ENCODE measurements at regions not wholly inside any gene's neighbourhood (a gene's known extent, or its start where the extent isn't known, plus 50 kb on each side); places are given as distances from the start of the nearest gene placed in this dataset.

GRCh38 chr10:45552476-45552875, 120.1 kb downstream of the ZFAND4 start:
- Histone ChIP-seq H3K4me2 (ENCODE audit: low read length) (no peak overlapping the region), H3K27ac (ENCODE audit: low read length) (no peak overlapping the region), H3K9me2 (ENCODE audit: insufficient read depth, low read length) (no peaks in the 10 kb centered on the region), H3F3A (ENCODE audit: insufficient read depth, low read length, poor library complexity, severe bottlenecking) (no peaks in the 10 kb centered on the region), H3K9ac (ENCODE audit: low read length) (no peak overlapping the region), H3K9me3 (ENCODE audit: low read length) (no peaks in the 10 kb centered on the region), H2AFZ (ENCODE audit: low read depth, low read length) (no peak overlapping the region), H3K36me3 (ENCODE audit: insufficient read depth, low read length) (no peaks in the 10 kb centered on the region), H4K20me1 (ENCODE audit: insufficient read depth) (no peaks in the 10 kb centered on the region), H3K79me2 (replicated peaks; ENCODE audit: insufficient read depth, low read length) (no peaks in the 10 kb centered on the region), H3K27me3 (ENCODE audit: insufficient read depth, low read depth, low read length) (no peaks in the 10 kb centered on the region), H3K4me3 (ENCODE audit: low read length) (no peak overlapping the region)
- TF ChIP-seq EZH2 (IDR thresholded peaks at IDR 0.05; ENCODE audit: borderline replicate concordance, insufficient read depth, low read length, poor library complexity, severe bottlenecking) (no peak), POLR2AphosphoS5 (IDR thresholded peaks at IDR 0.05) (no peak), RAD21 (conservative IDR thresholded peaks at IDR 0.05) (no peak), TAF1 (IDR thresholded peaks at IDR 0.05; ENCODE audit: low read depth) (no peak), CTCF (IDR thresholded peaks at IDR 0.05; ENCODE audit: poor library complexity, severe bottlenecking) (no peak), MXI1 (conservative IDR thresholded peaks at IDR 0.05; ENCODE audit: poor library complexity, severe bottlenecking) (no peak), REST (IDR thresholded peaks at IDR 0.05; ENCODE audit: borderline replicate concordance) (no peak), SMC3 (conservative IDR thresholded peaks at IDR 0.05; ENCODE audit: poor library complexity) (no peak), EP300 (conservative IDR thresholded peaks at IDR 0.05; ENCODE audit: poor library complexity, severe bottlenecking) (no peak)

- Histone ChIP-seq H3F3A (ENCODE audit: insufficient read depth, low read length, poor library complexity, severe bottlenecking) (no peaks in the 10 kb centered on the region), H3K27me3 (ENCODE audit: insufficient read depth, low read depth, low read length) (no peaks in the 10 kb centered on the region), H3K4me3 (ENCODE audit: low read length) (no peak overlapping the region), H3K36me3 (ENCODE audit: insufficient read depth, low read length) (no peaks in the 10 kb centered on the region), H3K9me3 (ENCODE audit: low read length) (no peaks in the 10 kb centered on the region), H3K4me2 (ENCODE audit: low read length) (no peak overlapping the region), H3K9me2 (ENCODE audit: insufficient read depth, low read length) (no peaks in the 10 kb centered on the region), H3K27ac (ENCODE audit: low read length) (no peak overlapping the region), H3K9ac (ENCODE audit: low read length) (no peak overlapping the region), H3K79me2 (replicated peaks; ENCODE audit: insufficient read depth, low read length) (no peaks in the 10 kb centered on the region), H2AFZ (ENCODE audit: low read depth, low read length) (no peak overlapping the region), H4K20me1 (ENCODE audit: insufficient read depth) (no peaks in the 10 kb centered on the region)
- TF ChIP-seq TAF1 (IDR thresholded peaks at IDR 0.05; ENCODE audit: low read depth) (no peak), SMC3 (conservative IDR thresholded peaks at IDR 0.05; ENCODE audit: poor library complexity) (no peak), RAD21 (conservative IDR thresholded peaks at IDR 0.05) (no peak), POLR2AphosphoS5 (IDR thresholded peaks at IDR 0.05) (no peak), EZH2 (IDR thresholded peaks at IDR 0.05; ENCODE audit: borderline replicate concordance, insufficient read depth, low read length, poor library complexity, severe bottlenecking) (no peak), REST (IDR thresholded peaks at IDR 0.05; ENCODE audit: borderline replicate concordance) (no peak), MXI1 (conservative IDR thresholded peaks at IDR 0.05; ENCODE audit: poor library complexity, severe bottlenecking) (no peak), EP300 (conservative IDR thresholded peaks at IDR 0.05; ENCODE audit: poor library complexity, severe bottlenecking) (no peak), CTCF (IDR thresholded peaks at IDR 0.05; ENCODE audit: poor library complexity, severe bottlenecking) (no peak)
Measured at GRCh38 chr10:45550903-45551786, 121.4 kb downstream of the ZFAND4 start.
